ENCODE measurements at regions not wholly inside any gene's neighbourhood (a gene's known extent, or its start where the extent isn't known, plus 50 kb on each side); places are given as distances from the start of the nearest gene placed in this dataset.

DNA sequence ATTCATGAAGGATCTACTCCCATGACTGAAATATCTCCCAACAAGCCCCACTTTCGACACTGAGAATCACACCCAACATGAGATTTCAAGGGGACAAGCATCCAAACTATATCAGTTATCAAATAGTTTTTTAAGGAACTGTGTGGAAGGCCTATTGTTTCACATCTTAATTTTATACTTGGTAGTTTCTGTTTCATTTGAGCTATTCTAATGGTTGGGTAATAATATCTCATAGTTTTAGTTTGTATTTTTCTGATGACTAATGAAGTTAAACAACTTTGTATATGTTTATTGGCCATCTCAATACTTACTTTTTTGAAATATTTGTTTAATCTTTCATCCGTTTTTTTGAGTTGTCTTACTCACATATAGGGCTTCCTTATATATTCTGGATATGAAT is 135.0 kb downstream of the SCG2 start:
- TF ChIP-seq, protein P1, sequence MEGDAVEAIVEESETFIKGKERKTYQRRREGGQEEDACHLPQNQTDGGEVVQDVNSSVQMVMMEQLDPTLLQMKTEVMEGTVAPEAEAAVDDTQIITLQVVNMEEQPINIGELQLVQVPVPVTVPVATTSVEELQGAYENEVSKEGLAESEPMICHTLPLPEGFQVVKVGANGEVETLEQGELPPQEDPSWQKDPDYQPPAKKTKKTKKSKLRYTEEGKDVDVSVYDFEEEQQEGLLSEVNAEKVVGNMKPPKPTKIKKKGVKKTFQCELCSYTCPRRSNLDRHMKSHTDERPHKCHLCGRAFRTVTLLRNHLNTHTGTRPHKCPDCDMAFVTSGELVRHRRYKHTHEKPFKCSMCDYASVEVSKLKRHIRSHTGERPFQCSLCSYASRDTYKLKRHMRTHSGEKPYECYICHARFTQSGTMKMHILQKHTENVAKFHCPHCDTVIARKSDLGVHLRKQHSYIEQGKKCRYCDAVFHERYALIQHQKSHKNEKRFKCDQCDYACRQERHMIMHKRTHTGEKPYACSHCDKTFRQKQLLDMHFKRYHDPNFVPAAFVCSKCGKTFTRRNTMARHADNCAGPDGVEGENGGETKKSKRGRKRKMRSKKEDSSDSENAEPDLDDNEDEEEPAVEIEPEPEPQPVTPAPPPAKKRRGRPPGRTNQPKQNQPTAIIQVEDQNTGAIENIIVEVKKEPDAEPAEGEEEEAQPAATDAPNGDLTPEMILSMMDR (IDR thresholded peaks at IDR 0.05; ENCODE audit: unreplicated experiment) = no peak
- H3K27me3 Mint-ChIP-seq (ENCODE audit: unreplicated experiment) = no peaks in the 10 kb centered on the region
- no peak overlapping the region for H3K4me3 Mint-ChIP-seq (ENCODE audit: low read depth, unreplicated experiment)
- H3K36me3 Mint-ChIP-seq (ENCODE audit: insufficient read depth, unreplicated experiment) = no peaks in the 10 kb centered on the region
- intact Hi-C loops (cut with micrococcal nuclease; ENCODE audit: unreplicated experiment) = no loop called here
- no peak for DNase-seq
- BruUV-seq (replicated peaks) = no TSS peak
- no peak overlapping the region for H3K27ac Mint-ChIP-seq (ENCODE audit: unreplicated experiment)
- peaks cover 8% of the 10 kb centered on the region for H3K9me3 Mint-ChIP-seq (ENCODE audit: low read depth, unreplicated experiment)
- H3K4me1 Mint-ChIP-seq (ENCODE audit: low read depth, unreplicated experiment) = peaks cover 12% of the 10 kb centered on the region
- CTCF ChIA-PET = interaction anchor here (0.6 kb wide), 1 partner anchor 135 kb away, joined by 7 read pairs; the partner anchor contains the start of gene SCG2

- TF ChIP-seq, protein P1 (IDR thresholded peaks at IDR 0.05; ENCODE audit: unreplicated experiment) = no peak
- H3K36me3 Mint-ChIP-seq (ENCODE audit: insufficient read depth, unreplicated experiment) = no peaks in the 10 kb centered on the region
- CTCF ChIA-PET = no interaction called here
- intact Hi-C loops (cut with micrococcal nuclease; ENCODE audit: unreplicated experiment) = no loop called here
- no peaks in the 10 kb centered on the region for H3K9me3 Mint-ChIP-seq (ENCODE audit: low read depth, unreplicated experiment)
- H3K27ac Mint-ChIP-seq (ENCODE audit: unreplicated experiment) = no peak overlapping the region
- BruUV-seq (replicated peaks) = no TSS peak
- H3K4me3 Mint-ChIP-seq (ENCODE audit: low read depth, unreplicated experiment) = no peak overlapping the region
- peaks cover 12% of the 10 kb centered on the region for H3K4me1 Mint-ChIP-seq (ENCODE audit: low read depth, unreplicated experiment)
- no peak for DNase-seq
- H3K27me3 Mint-ChIP-seq (ENCODE audit: unreplicated experiment) = no peaks in the 10 kb centered on the region
These were observed 132.7 kb downstream of the SCG2 start for GRCh38 chr2:223469270-223470046.

GRCh38 chr2:223470602-223471001 is 131.6 kb downstream of the SCG2 start:
- no peaks in the 10 kb centered on the region for H3K9me3 Mint-ChIP-seq (ENCODE audit: low read depth, unreplicated experiment)
- intact Hi-C loops (cut with micrococcal nuclease; ENCODE audit: unreplicated experiment) = no loop called here
- CTCF ChIA-PET = no interaction called here
- H3K36me3 Mint-ChIP-seq (ENCODE audit: insufficient read depth, unreplicated experiment) = no peaks in the 10 kb centered on the region
- H3K27ac Mint-ChIP-seq (ENCODE audit: unreplicated experiment) = no peak overlapping the region
- BruUV-seq (replicated peaks) = no TSS peak
- TF ChIP-seq, protein P1 (IDR thresholded peaks at IDR 0.05; ENCODE audit: unreplicated experiment) = no peak
- no peak for DNase-seq
- H3K27me3 Mint-ChIP-seq (ENCODE audit: unreplicated experiment) = no peaks in the 10 kb centered on the region
- H3K4me1 Mint-ChIP-seq (ENCODE audit: low read depth, unreplicated experiment) = peaks cover 8% of the 10 kb centered on the region
- H3K4me3 Mint-ChIP-seq (ENCODE audit: low read depth, unreplicated experiment) = no peak overlapping the region

DNA sequence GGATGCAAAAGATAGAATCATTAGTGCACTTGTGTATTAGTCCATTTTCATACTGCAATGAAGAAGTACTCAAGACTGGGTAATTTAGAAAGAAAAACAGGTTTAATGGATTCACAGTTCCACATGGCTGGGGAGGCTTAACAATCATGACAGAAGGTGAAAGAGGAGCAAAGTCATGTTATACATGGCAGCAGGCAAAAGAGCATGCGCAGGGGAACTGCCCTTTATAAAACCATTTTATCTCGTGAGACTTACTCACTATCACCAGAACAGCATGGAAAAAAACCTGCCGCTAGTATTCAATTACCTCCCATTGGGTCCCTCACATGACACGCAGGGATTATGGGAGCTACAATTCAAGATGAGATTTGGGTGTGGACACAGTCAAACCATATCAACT is 129.4 kb downstream of the SCG2 start:
- Mint-ChIP-seq H3K36me3 (ENCODE audit: insufficient read depth, unreplicated experiment) (no peaks in the 10 kb centered on the region), H3K27ac (ENCODE audit: unreplicated experiment) (no peak overlapping the region), H3K4me1 (ENCODE audit: low read depth, unreplicated experiment) (no peaks in the 10 kb centered on the region), H3K4me3 (ENCODE audit: low read depth, unreplicated experiment) (no peak overlapping the region), H3K27me3 (ENCODE audit: unreplicated experiment) (no peaks in the 10 kb centered on the region), H3K9me3 (ENCODE audit: low read depth, unreplicated experiment) (peaks cover 2% of the 10 kb centered on the region)
- TF ChIP-seq, protein P1 (IDR thresholded peaks at IDR 0.05; ENCODE audit: unreplicated experiment) = no peak
- intact Hi-C loops (cut with micrococcal nuclease; ENCODE audit: unreplicated experiment) = no loop called here
- no peak for DNase-seq
- BruUV-seq (replicated peaks) = no TSS peak
- CTCF ChIA-PET = no interaction called here
